SK-N-SH (cell line): ENCODE measurements at regions not wholly inside any gene's neighbourhood (a gene's known extent, or its start where the extent isn't known, plus 50 kb on each side); places are given as distances from the start of the nearest gene placed in this dataset.

ENCODE experiments used
- CTCF ChIA-PET: fragments of 300-600, 350-600 bp; formaldehyde crosslinking; extraction: SDS; loops from one replicate; lab custom pipeline; 2021; lab: Yijun Ruan, JAX
- POLR2A ChIA-PET: fragments of 350-600 bp; sonication (Branson Sonifier 250); formaldehyde crosslinking; extraction: SDS; loops from one replicate; lab custom pipeline; 2020; ENCODE audit warnings: antibody characterized with exemption, inconsistent platforms; lab: Yijun Ruan, JAX
- DNase-seq: peaks from one replicate; pipeline ENCODE4 v3.0.0; 2012
- H2AFZ ChIP-seq: fragments of 200-600 bp; sonication (generic); 2 replicates; pipeline ENCODE4 v1.8.1; 2016; ENCODE audit warnings: antibody characterized with exemption, mild to moderate bottlenecking, low read depth
- H3F3A ChIP-seq: fragments of 200-600 bp; sonication (generic); replicated peaks from 2 replicates; pipeline ENCODE3; 2016; ENCODE audit warnings: antibody characterized with exemption, mild to moderate bottlenecking; ENCODE audit not compliant: insufficient read depth
- H3K27ac ChIP-seq, 2 experiments: fragments of 200-500 bp in 1 of 2; fragments of 200-600 bp in 1 of 2; sonication (Bioruptor generic) in 1 of 2; sonication (generic), shearing (Covaris generic) in 1 of 2; 2 replicates each; pipeline versions ENCODE4 v1.5.1 to v1.6.1; 2014 to 2016; ENCODE audit warnings: low read depth in 2 of 2, inconsistent platforms in 1 of 2, low read length in 1 of 2, mild to moderate bottlenecking in 1 of 2, mixed read lengths in 1 of 2
- H3K27me3 ChIP-seq: fragments of 200-600 bp; sonication (generic), shearing (Covaris generic); 2 replicates; pipeline ENCODE4 v1.6.1; 2016; ENCODE audit warnings: mixed run types; ENCODE audit not compliant: insufficient read depth
- H3K36me3 ChIP-seq, 2 experiments: fragments of 200-500 bp in 1 of 2; fragments of 200-600 bp in 1 of 2; sonication (Bioruptor generic) in 1 of 2; sonication (generic) in 1 of 2; replicated peaks in 1 of 2; 2 replicates each; pipeline versions ENCODE3 to v1.5.1; 2014 to 2016; ENCODE audit warnings: low read length in 1 of 2, mild to moderate bottlenecking in 1 of 2; ENCODE audit not compliant: insufficient read depth in 2 of 2, control insufficient read depth in 1 of 2
- H3K4me1 ChIP-seq, 2 experiments: fragments of 200-500 bp in 1 of 2; fragments of 200-600 bp in 1 of 2; sonication (Bioruptor generic) in 1 of 2; sonication (generic), shearing (Covaris generic) in 1 of 2; 2 replicates each; pipeline versions ENCODE4 v1.5.1 to v1.6.1; 2014 to 2016; ENCODE audit warnings: low read depth in 1 of 2, low read length in 1 of 2, mixed run types in 1 of 2; ENCODE audit not compliant: insufficient read depth in 2 of 2, control insufficient read depth in 1 of 2
- H3K4me2 ChIP-seq: fragments of 200-600 bp; sonication (generic), shearing (Covaris generic); 2 replicates; pipeline ENCODE4 v1.6.1; 2017; ENCODE audit warnings: mixed run types
- H3K4me3 ChIP-seq, 2 experiments: fragments of 200-500 bp in 1 of 2; fragments of 200-600 bp in 1 of 2; sonication (Bioruptor generic) in 1 of 2; sonication (generic), shearing (Covaris generic) in 1 of 2; 2 replicates each; pipeline versions ENCODE4 v1.5.1 to v1.8.1; 2014 to 2016; ENCODE audit warnings: low read depth in 2 of 2, inconsistent platforms in 1 of 2, low read length in 1 of 2, mild to moderate bottlenecking in 1 of 2, mixed read lengths in 1 of 2, moderate library complexity in 1 of 2
- H3K79me2 ChIP-seq: fragments of 200-600 bp; sonication (generic); 2 replicates; pipeline ENCODE4 v1.8.1; 2017; ENCODE audit warnings: mild to moderate bottlenecking; ENCODE audit not compliant: insufficient read depth
- H3K9ac ChIP-seq: fragments of 200-600 bp; sonication (generic); 2 replicates; pipeline ENCODE4 v1.6.1; 2017; ENCODE audit warnings: mixed run types
- H3K9me2 ChIP-seq: fragments of 200-600 bp; sonication (generic); 2 replicates; pipeline ENCODE4 v1.6.1; 2017; ENCODE audit warnings: mixed run types
- H3K9me3 ChIP-seq: fragments of 200-600 bp; sonication (generic); 2 replicates; pipeline ENCODE4 v1.6.1; 2017; ENCODE audit warnings: mixed run types, mild to moderate bottlenecking, moderate library complexity
- H4K20me1 ChIP-seq: fragments of 200-600 bp; sonication (generic); 2 replicates; pipeline ENCODE4 v1.6.1; 2017; ENCODE audit warnings: mild to moderate bottlenecking, mixed run types; ENCODE audit not compliant: insufficient read depth
- CTCF ChIP-seq: fragments of 200-600 bp; sonication (generic); IDR thresholded peaks from 2 replicates; pipeline ENCODE4 v1.6.1; 2017; ENCODE audit warnings: antibody characterized with exemption, mild to moderate bottlenecking, moderate library complexity
- EZH2phosphoT487 ChIP-seq: fragments of 200-600 bp; sonication (generic); IDR thresholded peaks from 2 replicates; pipeline ENCODE4 v1.6.1; 2017; ENCODE audit warnings: low read depth, mixed run types, mild to moderate bottlenecking, antibody characterized with exemption, moderate library complexity, borderline replicate concordance
- FOSL2 ChIP-seq: IDR thresholded peaks from 2 replicates; pipeline ENCODE4 v1.4.0; 2012; ENCODE audit warnings: low read depth, mild to moderate bottlenecking, moderate library complexity, borderline replicate concordance
- FOXJ3 ChIP-seq: sonication (generic); formaldehyde crosslinking; IDR thresholded peaks from 2 replicates; pipeline ENCODE4 v1.5.1; 2020; ENCODE audit warnings: mild to moderate bottlenecking, missing genetic modification reagents
- GATA2 ChIP-seq: sonication (generic); formaldehyde crosslinking; IDR thresholded peaks from 2 replicates; pipeline ENCODE4 v1.5.0; 2020; ENCODE audit warnings: mild to moderate bottlenecking, missing genetic modification reagents
- JUND ChIP-seq: IDR thresholded peaks from 2 replicates; pipeline ENCODE4 v1.4.0; 2012
- MEF2A ChIP-seq: IDR thresholded peaks from 2 replicates; pipeline ENCODE4 v1.4.0; 2012; ENCODE audit warnings: low read depth, borderline replicate concordance
- NFIC ChIP-seq: IDR thresholded peaks from 2 replicates; pipeline ENCODE4 v1.4.0; 2012; ENCODE audit warnings: borderline replicate concordance
- PBX3 ChIP-seq: IDR thresholded peaks from 2 replicates; pipeline ENCODE4; 2012
- RFX5 ChIP-seq: IDR thresholded peaks from 2 replicates; pipeline ENCODE4 v1.6.1; 2012; ENCODE audit warnings: mild to moderate bottlenecking, improper control_type of control experiment, low read length
- SMC3 ChIP-seq: IDR thresholded peaks from 2 replicates; pipeline ENCODE4 v1.6.1; 2012; ENCODE audit warnings: low read depth, low read length, improper control_type of control experiment
- TCF12 ChIP-seq: IDR thresholded peaks from 2 replicates; pipeline ENCODE4 v1.4.0; 2012
- TEAD4 ChIP-seq: IDR thresholded peaks from 2 replicates; pipeline ENCODE4 v1.4.0; 2012; ENCODE audit warnings: mild to moderate bottlenecking, borderline replicate concordance; ENCODE audit not compliant: insufficient read depth
- USF1 ChIP-seq: IDR thresholded peaks from 2 replicates; pipeline ENCODE4 v1.4.0; 2012; ENCODE audit warnings: low read depth, borderline replicate concordance
- YY1 ChIP-seq: IDR thresholded peaks from 2 replicates; pipeline ENCODE4 v1.4.0; 2012; ENCODE audit warnings: low read depth, mild to moderate bottlenecking
- ZBTB33 ChIP-seq: IDR thresholded peaks from 2 replicates; pipeline ENCODE4 v1.4.0; 2012; ENCODE audit warnings: low read depth, borderline replicate concordance
- WGBS: methylation state at CpG from one replicate; pipeline ENCODE4 v1.1.6; 2017; ENCODE audit warnings: low lambda C conversion rate; 5-methylcytosine and 5-hydroxymethylcytosine counted together

DNA sequence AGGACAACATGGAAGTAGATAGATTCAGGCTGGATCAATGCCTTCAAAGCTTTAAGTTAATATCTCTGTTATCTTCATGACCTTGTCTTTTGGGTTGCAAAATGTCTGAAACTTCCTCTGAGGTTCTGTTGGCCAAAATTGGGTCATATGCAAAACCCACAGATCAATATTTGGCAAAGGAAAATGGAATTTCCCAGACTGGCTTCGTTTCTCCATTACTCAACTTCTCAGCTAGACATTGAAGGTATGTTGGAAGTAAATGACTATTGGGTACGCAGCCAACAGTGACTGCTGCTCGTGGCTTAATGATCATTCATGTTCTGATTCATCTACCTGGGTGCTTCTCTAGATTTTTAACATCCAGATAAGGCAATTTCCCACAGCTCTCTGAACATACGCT is 675.4 kb upstream of the SGO1 start:
- no peak overlapping the region for H3K9ac ChIP-seq
- no peaks in the 10 kb centered on the region for H3K9me2 ChIP-seq
- no peak overlapping the region for H3K4me3 ChIP-seq
- H3K79me2 ChIP-seq, result no peaks in the 10 kb centered on the region
- no peak for DNase-seq
- H3K27me3 ChIP-seq, result no peaks in the 10 kb centered on the region
- WGBS, result 22% methylated on average over 4 of the region's 4 CpGs
- H3K27ac ChIP-seq, result no peak overlapping the region
- H3K36me3 ChIP-seq, result no peaks in the 10 kb centered on the region
- no peak overlapping the region for H3K4me2 ChIP-seq
- CTCF ChIA-PET, result no interaction called here
- no peaks in the 10 kb centered on the region for H4K20me1 ChIP-seq
- H2AFZ ChIP-seq, result no peak overlapping the region
- no peaks in the 10 kb centered on the region for H3F3A ChIP-seq
- POLR2A ChIA-PET, result no interaction called here
- no peaks in the 10 kb centered on the region for H3K9me3 ChIP-seq
- no peaks in the 10 kb centered on the region for H3K4me1 ChIP-seq
- TF ChIP-seq YY1 (no peak), USF1 (no peak), RFX5 (no peak), GATA2 (no peak), MEF2A (no peak), EZH2phosphoT487 (no peak), TCF12 (no peak), CTCF (no peak), JUND (no peak), PBX3 (no peak), NFIC (no peak)

DNA sequence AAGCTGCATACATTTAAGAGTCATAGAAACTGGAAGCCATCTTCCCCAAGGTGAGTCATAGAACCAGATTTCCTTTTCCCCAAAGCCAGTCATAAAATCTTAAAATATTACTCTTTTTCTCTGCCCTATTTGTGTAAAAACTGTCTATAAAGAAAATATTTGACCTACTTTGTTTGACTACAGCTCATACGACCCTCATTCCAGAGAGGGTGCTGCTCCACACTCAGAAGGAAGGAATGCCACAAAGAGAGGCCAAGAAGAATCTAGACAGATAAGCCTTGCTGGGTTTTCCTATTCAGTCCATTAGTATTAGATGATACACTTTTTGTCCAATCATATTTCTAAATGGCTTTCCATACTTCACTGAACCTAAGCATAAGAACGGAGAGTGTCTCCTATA is 671.6 kb upstream of the SGO1 start:
- Histone ChIP-seq H3K9me2 (no peaks in the 10 kb centered on the region), H3K79me2 (no peaks in the 10 kb centered on the region), H3F3A (no peaks in the 10 kb centered on the region), H3K9ac (no peak overlapping the region), H2AFZ (no peak overlapping the region), H3K27me3 (no peaks in the 10 kb centered on the region), H3K36me3 (no peaks in the 10 kb centered on the region), H3K27ac (no peak overlapping the region), H3K4me3 (no peak overlapping the region), H3K4me1 (no peaks in the 10 kb centered on the region), H3K4me2 (no peak overlapping the region), H3K9me3 (no peaks in the 10 kb centered on the region), H4K20me1 (no peaks in the 10 kb centered on the region)
- WGBS, result 31% methylated on average over 2 of the region's 2 CpGs
- ChIA-PET CTCF (interaction anchor here (0.8 to 1.7 kb wide), 2 partner anchors 10 to 346 kb away, joined by 4 to 6 read pairs; no protein-coding TSS in a partner anchor), POLR2A (no interaction called here)
- no peak for DNase-seq
- TF ChIP-seq JUND (no peak), TEAD4 (no peak), NFIC (no peak), FOSL2 (no peak), SMC3 (no peak), ZBTB33 (no peak), FOXJ3 (CRISPR knock-in tag) (no peak)
